Natural killer cell treated with Interleukin-12 subunit alpha and Interleukin-12 subunit beta and Interleukin-15 and Interleukin-18, amount 100 ng/mL, for 72 hours (primary cell): ENCODE measurements at regions not wholly inside any gene's neighbourhood (a gene's known extent, or its start where the extent isn't known, plus 50 kb on each side); places are given as distances from the start of the nearest gene placed in this dataset.
"Not testable (repeated sequence)": the region's sequence is repeated elsewhere in the genome, so short reads cannot be mapped to it uniquely, and the experiment has no call there.

Source experiments
- ATAC-seq, 2 donors: fragments of 150-1000 bp; cut with Tn5 transposase in 1 of 2; sonication (Bioruptor Pico), chemical (Tn5 transposase) in 1 of 2; 2 replicates each; pipeline ENCODE4 v1.10.0; 2021
- DNase-seq: peaks from one replicate; pipeline ENCODE4 v3.0.0; 2022; ENCODE audit warnings: low spot score
- H3K27ac Mint-ChIP-seq, 2 donors: 1 replicate in 1 of 2; 2 replicates in 1 of 2; pipeline ENCODE4 v1.8.0; 2022; ENCODE audit warnings: mixed read lengths in 2 of 2, mild to moderate bottlenecking in 1 of 2, moderate library complexity in 1 of 2
- H3K27me3 Mint-ChIP-seq, 2 donors: 1 replicate in 1 of 2; 2 replicates in 1 of 2; pipeline ENCODE4 v1.8.0; 2022; ENCODE audit warnings: mixed read lengths in 2 of 2
- H3K36me3 Mint-ChIP-seq: one replicate; pipeline ENCODE4 v1.8.0; 2022; ENCODE audit warnings: mixed read lengths
- H3K4me1 Mint-ChIP-seq, 2 donors: 1 replicate in 1 of 2; 2 replicates in 1 of 2; pipeline ENCODE4 v1.8.0; 2022; ENCODE audit warnings: low read depth in 2 of 2, mixed read lengths in 2 of 2, mild to moderate bottlenecking in 1 of 2
- H3K4me3 Mint-ChIP-seq: one replicate; pipeline ENCODE4 v1.8.0; 2022; ENCODE audit warnings: mixed read lengths
- H3K9me3 Mint-ChIP-seq: 2 replicates; pipeline ENCODE4 v1.8.0; 2022; ENCODE audit warnings: mixed read lengths

DNA sequence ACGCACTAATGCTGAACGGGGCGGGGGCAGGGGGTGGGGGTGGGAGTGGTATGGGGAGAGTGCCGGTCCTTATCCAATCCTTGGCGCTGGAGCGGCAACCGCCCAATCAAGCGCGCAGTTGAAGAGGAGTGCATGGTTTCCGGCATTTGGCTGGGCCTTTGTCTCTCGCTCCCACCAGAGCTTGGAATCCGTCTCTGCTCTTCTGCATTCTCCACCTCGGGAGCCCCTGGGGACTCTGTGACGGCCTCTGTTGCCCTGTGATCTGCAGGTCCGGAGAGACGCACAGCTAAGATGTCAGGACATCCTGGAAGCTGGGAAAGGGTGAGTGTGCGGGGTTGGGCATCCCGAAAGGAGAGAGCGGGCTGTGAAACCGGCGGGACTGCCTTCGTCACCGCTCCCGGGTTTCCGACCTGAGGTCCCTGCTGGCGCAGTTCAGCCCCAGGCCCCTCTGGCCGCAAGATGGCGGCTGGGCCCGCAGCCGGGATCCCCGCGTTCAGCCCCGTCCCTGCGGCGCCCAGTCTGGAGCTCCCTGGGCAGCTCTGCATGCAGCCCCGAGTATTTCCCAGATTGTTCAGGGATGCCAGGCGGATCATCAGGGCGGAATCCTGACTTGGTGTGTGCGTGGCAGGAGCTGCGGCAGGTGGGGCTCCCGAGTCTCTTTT, 53.6 kb upstream of the ZNF254 start:
- Mint-ChIP-seq H3K27me3 (no peaks in the 10 kb centered on the region), H3K27ac (peak overlapping the region; percentile 87 to 95), H3K9me3 (no peaks in the 10 kb centered on the region), H3K4me3 (peak overlapping the region; percentile 96), H3K36me3 (no peaks in the 10 kb centered on the region), H3K4me1 (peaks cover 23 to 29% of the 10 kb centered on the region in 2 donors)
- DNase-seq (peak; percentile 88), ATAC-seq (peak; percentile 98 to 99)

DNA sequence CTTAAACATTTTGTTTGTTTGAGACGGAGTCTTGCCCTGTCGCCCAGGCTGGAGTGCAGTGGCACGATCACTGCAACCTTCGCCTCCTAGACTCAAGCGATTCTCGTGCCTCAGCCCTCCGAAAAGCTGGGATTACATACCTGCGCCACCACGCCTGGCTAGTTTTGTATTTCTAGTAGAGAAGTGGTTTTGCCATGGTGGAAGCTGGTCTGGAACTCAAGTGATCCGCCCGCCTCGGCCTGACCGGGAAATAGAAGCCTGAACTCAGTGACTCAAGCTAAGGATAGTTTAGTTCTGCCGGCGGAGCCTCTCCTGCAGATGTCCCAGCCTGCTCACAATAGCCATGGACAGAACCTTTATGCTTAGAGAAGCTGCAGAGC, 53.0 kb upstream of the ZNF254 start:
- Mint-ChIP-seq H3K4me1 (peaks cover 26 to 32% of the 10 kb centered on the region in 2 donors), H3K27me3 (no peaks in the 10 kb centered on the region), H3K9me3 (no peaks in the 10 kb centered on the region), H3K27ac (peak overlapping the region; percentile 87 to 95), H3K4me3 (peak overlapping the region; percentile 96), H3K36me3 (no peaks in the 10 kb centered on the region)
- no peak for DNase-seq
- peak; percentile 20 to 31 for ATAC-seq

DNA sequence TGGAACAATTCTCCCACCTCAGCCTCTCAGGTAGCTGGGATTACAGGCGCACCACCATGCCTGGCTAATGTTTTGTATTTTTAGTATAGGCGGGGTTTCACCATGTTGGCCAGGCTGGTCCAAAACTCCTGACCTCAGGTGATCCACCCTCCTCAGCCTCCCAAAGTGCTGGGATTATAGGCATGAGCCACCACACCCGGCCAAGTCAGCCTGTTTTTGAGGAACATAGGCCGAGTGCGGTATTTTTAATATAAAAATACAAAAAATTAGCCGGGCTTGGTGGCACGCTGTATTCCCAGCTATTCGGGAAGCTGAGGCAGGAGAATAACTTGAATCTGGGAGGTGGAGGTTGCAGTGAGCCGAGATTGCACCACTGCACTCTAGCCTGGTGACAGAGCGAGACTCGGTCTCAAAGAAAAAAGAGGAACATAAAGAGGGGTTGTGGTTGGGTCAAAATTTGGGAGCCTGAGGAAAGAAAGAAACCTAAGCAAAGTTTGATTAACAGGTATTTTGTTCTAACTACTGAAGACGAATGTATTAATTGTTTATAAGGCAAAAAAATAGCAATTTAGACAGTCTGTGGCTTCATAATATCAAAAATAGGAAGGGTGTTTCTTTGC, 51.6 kb upstream of the ZNF254 start:
- not testable (repeated sequence) for H3K9me3 Mint-ChIP-seq, ATAC-seq, DNase-seq, H3K27me3 Mint-ChIP-seq, H3K27ac Mint-ChIP-seq, H3K36me3 Mint-ChIP-seq
- Mint-ChIP-seq H3K4me3 (peak overlapping the region; percentile 44), H3K4me1 (peaks cover 32 to 41% of the 10 kb centered on the region in 2 donors)
